ENCODE measurements at regions not wholly inside any gene's neighbourhood (a gene's known extent, or its start where the extent isn't known, plus 50 kb on each side); places are given as distances from the start of the nearest gene placed in this dataset.
"Not testable (repeated sequence)": the region's sequence is repeated elsewhere in the genome, so short reads cannot be mapped to it uniquely, and the experiment has no call there.

DNA sequence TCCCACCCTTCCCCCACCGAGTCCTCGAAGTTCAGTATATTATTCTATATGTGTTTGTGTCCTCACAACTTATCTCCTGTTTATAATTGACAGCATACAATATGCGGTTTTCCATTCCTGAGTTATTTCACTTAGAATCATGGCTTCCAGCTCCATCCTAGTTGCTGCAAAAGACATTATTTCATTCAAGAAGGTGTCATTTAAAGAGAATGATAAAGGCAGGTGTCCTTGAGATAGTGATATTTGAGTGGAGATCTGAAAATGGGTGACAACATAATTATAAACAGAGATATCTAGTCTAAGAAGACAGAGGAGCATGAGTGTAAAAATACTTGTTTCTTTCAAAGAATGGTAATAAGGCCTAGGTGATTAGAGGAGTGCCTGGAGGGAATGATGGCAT, 876.8 kb downstream of the SLC6A15 start:
- no peak overlapping the region for H3K27ac Mint-ChIP-seq (ENCODE audit: unreplicated experiment)
- H2AFZ ChIP-seq (ENCODE audit: low read depth, low read length): no peak overlapping the region
- no peak overlapping the region for H3K4me3 ChIP-seq (ENCODE audit: insufficient read depth, low read depth, low read length)
- no peak overlapping the region for H3K4me3 Mint-ChIP-seq (ENCODE audit: unreplicated experiment)
- no peaks in the 10 kb centered on the region for H4K20me1 ChIP-seq (ENCODE audit: insufficient read depth, low read length)
- H3K27ac ChIP-seq (ENCODE audit: low read depth, low read length): no peak overlapping the region
- DNase-seq (ENCODE audit: low read depth) (no peak), FAIRE-seq (no peak)
- H3K9me3 ChIP-seq (ENCODE audit: insufficient read depth, low read depth, low read length): peaks cover 5% of the 10 kb centered on the region
- H3K9me3 Mint-ChIP-seq (ENCODE audit: unreplicated experiment): no peaks in the 10 kb centered on the region
- no peaks in the 10 kb centered on the region for H3K36me3 ChIP-seq (ENCODE audit: insufficient read depth, low read length)
- TF ChIP-seq EZH2 (IDR thresholded peaks at IDR 0.05; ENCODE audit: insufficient read depth, low read length): no peak
- TF ChIP-seq, protein P1, sequence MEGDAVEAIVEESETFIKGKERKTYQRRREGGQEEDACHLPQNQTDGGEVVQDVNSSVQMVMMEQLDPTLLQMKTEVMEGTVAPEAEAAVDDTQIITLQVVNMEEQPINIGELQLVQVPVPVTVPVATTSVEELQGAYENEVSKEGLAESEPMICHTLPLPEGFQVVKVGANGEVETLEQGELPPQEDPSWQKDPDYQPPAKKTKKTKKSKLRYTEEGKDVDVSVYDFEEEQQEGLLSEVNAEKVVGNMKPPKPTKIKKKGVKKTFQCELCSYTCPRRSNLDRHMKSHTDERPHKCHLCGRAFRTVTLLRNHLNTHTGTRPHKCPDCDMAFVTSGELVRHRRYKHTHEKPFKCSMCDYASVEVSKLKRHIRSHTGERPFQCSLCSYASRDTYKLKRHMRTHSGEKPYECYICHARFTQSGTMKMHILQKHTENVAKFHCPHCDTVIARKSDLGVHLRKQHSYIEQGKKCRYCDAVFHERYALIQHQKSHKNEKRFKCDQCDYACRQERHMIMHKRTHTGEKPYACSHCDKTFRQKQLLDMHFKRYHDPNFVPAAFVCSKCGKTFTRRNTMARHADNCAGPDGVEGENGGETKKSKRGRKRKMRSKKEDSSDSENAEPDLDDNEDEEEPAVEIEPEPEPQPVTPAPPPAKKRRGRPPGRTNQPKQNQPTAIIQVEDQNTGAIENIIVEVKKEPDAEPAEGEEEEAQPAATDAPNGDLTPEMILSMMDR (IDR thresholded peaks at IDR 0.05; ENCODE audit: insufficient read depth, low read depth, low read length): no peak
- no peaks in the 10 kb centered on the region for H3K36me3 Mint-ChIP-seq (ENCODE audit: low read depth, unreplicated experiment)
- no peaks in the 10 kb centered on the region for H3K4me1 Mint-ChIP-seq (ENCODE audit: low read depth, unreplicated experiment)
- H3K27me3 Mint-ChIP-seq (ENCODE audit: low read depth, unreplicated experiment): no peaks in the 10 kb centered on the region
- no peaks in the 10 kb centered on the region for H3K79me2 ChIP-seq (ENCODE audit: insufficient read depth, low read length)
- no peak overlapping the region for H3K4me2 ChIP-seq (ENCODE audit: low read length)
- H3K27me3 ChIP-seq (ENCODE audit: insufficient read depth, low read length): no peaks in the 10 kb centered on the region
- H3K9ac ChIP-seq (ENCODE audit: low read length): no peak overlapping the region
- H3K4me1 ChIP-seq (ENCODE audit: insufficient read depth, low read length): no peaks in the 10 kb centered on the region

DNA sequence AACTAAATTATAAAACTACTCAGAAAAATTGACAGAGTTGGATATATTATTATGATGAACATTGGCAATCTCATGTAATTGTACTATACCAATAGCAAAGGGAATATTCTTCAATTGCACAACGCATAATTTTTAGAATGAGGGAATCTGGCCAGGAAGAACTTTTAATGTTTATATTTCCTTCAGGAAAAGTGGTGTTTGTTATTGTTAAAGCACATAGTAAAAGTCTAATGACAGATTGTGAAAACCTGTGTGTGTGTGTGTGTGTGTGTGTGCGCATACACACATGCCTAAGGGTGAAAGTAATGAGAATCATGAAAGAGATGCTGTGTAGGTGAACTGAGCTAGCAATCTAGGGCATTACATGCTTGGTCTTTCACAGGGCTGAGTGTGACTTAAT, 877.7 kb downstream of the SLC6A15 start:
- Mint-ChIP-seq H3K9me3 (ENCODE audit: unreplicated experiment) (no peaks in the 10 kb centered on the region), H3K36me3 (ENCODE audit: low read depth, unreplicated experiment) (no peaks in the 10 kb centered on the region), H3K27me3 (ENCODE audit: low read depth, unreplicated experiment) (no peaks in the 10 kb centered on the region), H3K4me3 (ENCODE audit: unreplicated experiment) (no peak overlapping the region), H3K4me1 (ENCODE audit: low read depth, unreplicated experiment) (no peaks in the 10 kb centered on the region), H3K27ac (ENCODE audit: unreplicated experiment) (no peak overlapping the region)
- DNase-seq (ENCODE audit: low read depth) (no peak), FAIRE-seq (no peak)
- H3K4me1 ChIP-seq (ENCODE audit: insufficient read depth, low read length): no peaks in the 10 kb centered on the region
- no peaks in the 10 kb centered on the region for H3K79me2 ChIP-seq (ENCODE audit: insufficient read depth, low read length)
- H3K36me3 ChIP-seq (ENCODE audit: insufficient read depth, low read length): no peaks in the 10 kb centered on the region
- H3K4me3 ChIP-seq (ENCODE audit: insufficient read depth, low read depth, low read length): no peak overlapping the region
- no peaks in the 10 kb centered on the region for H4K20me1 ChIP-seq (ENCODE audit: insufficient read depth, low read length)
- no peak overlapping the region for H3K4me2 ChIP-seq (ENCODE audit: low read length)
- H3K27ac ChIP-seq (ENCODE audit: low read depth, low read length): no peak overlapping the region
- H2AFZ ChIP-seq (ENCODE audit: low read depth, low read length): no peak overlapping the region
- peaks cover 5% of the 10 kb centered on the region for H3K9me3 ChIP-seq (ENCODE audit: insufficient read depth, low read depth, low read length)
- TF ChIP-seq, protein P1 (IDR thresholded peaks at IDR 0.05; ENCODE audit: insufficient read depth, low read depth, low read length): no peak
- no peak for TF ChIP-seq EZH2 (IDR thresholded peaks at IDR 0.05; ENCODE audit: insufficient read depth, low read length)
- H3K27me3 ChIP-seq (ENCODE audit: insufficient read depth, low read length): no peaks in the 10 kb centered on the region
- H3K9ac ChIP-seq (ENCODE audit: low read length): no peak overlapping the region

DNA sequence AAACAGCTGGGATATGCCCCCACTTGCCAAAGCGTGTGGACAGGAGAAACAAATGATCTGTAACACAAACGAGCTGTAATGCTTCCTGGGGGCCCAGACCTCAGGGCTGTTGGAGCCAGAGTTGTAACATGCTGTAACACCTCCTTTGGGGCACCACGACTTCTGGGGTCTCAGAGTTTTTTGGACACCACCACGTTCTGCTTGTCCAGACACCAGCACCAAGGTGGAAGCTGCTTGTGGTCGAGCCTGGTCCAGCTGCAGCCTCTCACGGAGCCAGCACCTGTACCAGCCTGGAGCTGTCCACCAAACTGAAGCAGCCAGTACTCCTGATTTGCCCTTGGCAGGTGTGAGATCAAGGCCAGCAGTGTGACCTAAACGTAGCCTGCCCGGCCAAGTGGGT, 879.4 kb downstream of the SLC6A15 start:
- DNase-seq (ENCODE audit: low read depth) (no peak), FAIRE-seq (no peak)
- no peaks in the 10 kb centered on the region for H3K27me3 ChIP-seq (ENCODE audit: insufficient read depth, low read length)
- H3K79me2 ChIP-seq (ENCODE audit: insufficient read depth, low read length): no peaks in the 10 kb centered on the region
- H3K27ac ChIP-seq (ENCODE audit: low read depth, low read length): no peak overlapping the region
- Mint-ChIP-seq H3K36me3 (ENCODE audit: low read depth, unreplicated experiment) (no peaks in the 10 kb centered on the region), H3K4me3 (ENCODE audit: unreplicated experiment) (no peak overlapping the region), H3K4me1 (ENCODE audit: low read depth, unreplicated experiment) (no peaks in the 10 kb centered on the region), H3K27me3 (ENCODE audit: low read depth, unreplicated experiment) (no peaks in the 10 kb centered on the region), H3K9me3 (ENCODE audit: unreplicated experiment) (no peaks in the 10 kb centered on the region), H3K27ac (ENCODE audit: unreplicated experiment) (no peak overlapping the region)
- H3K9ac ChIP-seq (ENCODE audit: low read length): no peak overlapping the region
- H2AFZ ChIP-seq (ENCODE audit: low read depth, low read length): no peak overlapping the region
- no peaks in the 10 kb centered on the region for H3K4me1 ChIP-seq (ENCODE audit: insufficient read depth, low read length)
- TF ChIP-seq, protein P1 (IDR thresholded peaks at IDR 0.05; ENCODE audit: insufficient read depth, low read depth, low read length): no peak
- no peak for TF ChIP-seq EZH2 (IDR thresholded peaks at IDR 0.05; ENCODE audit: insufficient read depth, low read length)
- no peak overlapping the region for H3K4me3 ChIP-seq (ENCODE audit: insufficient read depth, low read depth, low read length)
- no peak overlapping the region for H3K4me2 ChIP-seq (ENCODE audit: low read length)
- H3K9me3 ChIP-seq (ENCODE audit: insufficient read depth, low read depth, low read length): peaks cover 5% of the 10 kb centered on the region
- no peaks in the 10 kb centered on the region for H4K20me1 ChIP-seq (ENCODE audit: insufficient read depth, low read length)
- no peaks in the 10 kb centered on the region for H3K36me3 ChIP-seq (ENCODE audit: insufficient read depth, low read length)

DNA sequence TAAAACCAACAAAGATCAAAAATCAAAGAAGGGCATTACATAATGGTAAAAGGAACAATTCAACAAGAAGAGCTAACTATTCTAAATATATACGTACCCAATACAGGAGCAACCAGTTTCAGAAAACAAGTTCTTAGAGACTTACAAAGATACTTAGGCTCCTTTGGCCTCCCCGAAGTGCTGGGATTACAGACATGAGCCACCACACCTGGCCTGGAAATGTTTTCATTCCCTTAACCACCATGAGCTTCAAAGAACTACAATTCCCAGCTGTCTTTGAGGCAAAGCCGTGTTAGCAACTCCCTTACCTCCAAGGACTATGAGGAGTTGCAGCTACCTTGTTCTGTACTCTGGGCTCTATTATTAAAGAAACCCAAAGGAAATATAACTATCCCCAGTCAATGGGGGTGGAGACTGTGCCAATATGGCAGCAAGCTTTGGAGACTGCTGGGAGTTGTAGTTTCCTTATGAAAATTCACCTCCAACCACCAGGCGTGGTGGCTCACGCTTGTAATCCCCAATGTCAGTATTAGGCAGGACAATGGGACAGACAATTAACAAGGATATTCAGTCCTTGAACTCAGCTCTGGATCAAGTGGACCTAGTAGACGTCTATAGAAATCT, 893.9 kb downstream of the SLC6A15 start:
- not testable (repeated sequence) for H3K9me3 ChIP-seq (ENCODE audit: insufficient read depth, low read depth, low read length); H3K9me3 Mint-ChIP-seq (ENCODE audit: unreplicated experiment); H3K4me2 ChIP-seq (ENCODE audit: low read length); H3K27me3 ChIP-seq (ENCODE audit: insufficient read depth, low read length); FAIRE-seq; H3K79me2 ChIP-seq (ENCODE audit: insufficient read depth, low read length); H3K9ac ChIP-seq (ENCODE audit: low read length); H2AFZ ChIP-seq (ENCODE audit: low read depth, low read length); H3K4me1 Mint-ChIP-seq (ENCODE audit: low read depth, unreplicated experiment); H3K27me3 Mint-ChIP-seq (ENCODE audit: low read depth, unreplicated experiment); DNase-seq (ENCODE audit: low read depth); H3K36me3 Mint-ChIP-seq (ENCODE audit: low read depth, unreplicated experiment); H3K27ac ChIP-seq (ENCODE audit: low read depth, low read length); H4K20me1 ChIP-seq (ENCODE audit: insufficient read depth, low read length); H3K4me3 Mint-ChIP-seq (ENCODE audit: unreplicated experiment); H3K4me1 ChIP-seq (ENCODE audit: insufficient read depth, low read length); H3K27ac Mint-ChIP-seq (ENCODE audit: unreplicated experiment); H3K4me3 ChIP-seq (ENCODE audit: insufficient read depth, low read depth, low read length); H3K36me3 ChIP-seq (ENCODE audit: insufficient read depth, low read length)

Data from astrocyte (in vitro differentiated cells and primary cell).